NCI-H526 (cell line): ENCODE measurements at regions not wholly inside any gene's neighbourhood (a gene's known extent, or its start where the extent isn't known, plus 50 kb on each side); places are given as distances from the start of the nearest gene placed in this dataset.

ENCODE experiments used
- DNase-seq, 2 experiments: peaks; one replicate each; lab custom pipeline; 2025; lab: John Stamatoyannopoulos, UW

- no peak for DNase-seq
These were observed 211.8 kb downstream of the DTHD1 start for GRCh38 chr4:36493251-36493650.

GRCh38 chr4:36494016-36494415 lies 212.6 kb downstream of the DTHD1 start:
- no peak for DNase-seq

- no peak for DNase-seq
These were observed 213.3 kb downstream of the DTHD1 start for GRCh38 chr4:36494747-36495146.

GRCh38 chr4:36502350-36502749 lies 220.9 kb downstream of the DTHD1 start:
- no peak for DNase-seq

- DNase-seq = no peak
These were observed 227.0 kb downstream of the DTHD1 start for GRCh38 chr4:36508394-36508793.

GRCh38 chr4:36509845-36510244 lies 228.4 kb downstream of the DTHD1 start:
- no peak for DNase-seq

GRCh38 chr4:36511785-36512184 lies 230.4 kb downstream of the DTHD1 start:
- DNase-seq = no peak

- no peak for DNase-seq
These were observed 235.2 kb downstream of the DTHD1 start for GRCh38 chr4:36516522-36517095.

GRCh38 chr4:36523182-36523581 lies 241.8 kb downstream of the DTHD1 start:
- no peak for DNase-seq

- DNase-seq = no peak
These were observed 251.4 kb downstream of the DTHD1 start for GRCh38 chr4:36532670-36533379.

GRCh38 chr4:36533944-36534343 lies 252.5 kb downstream of the DTHD1 start:
- DNase-seq = no peak

- DNase-seq = no peak
These were observed 266.0 kb downstream of the DTHD1 start for GRCh38 chr4:36547383-36547782.

- no peak for DNase-seq
These were observed 267.8 kb downstream of the DTHD1 start for GRCh38 chr4:36549252-36549651.

GRCh38 chr4:36549992-36550391 lies 268.6 kb downstream of the DTHD1 start:
- DNase-seq = no peak

- no peak for DNase-seq
These were observed 270.3 kb downstream of the DTHD1 start for GRCh38 chr4:36551697-36552214.

- DNase-seq = no peak
These were observed 271.6 kb downstream of the DTHD1 start for GRCh38 chr4:36553029-36553428.

- no peak for DNase-seq
These were observed 272.0 kb downstream of the DTHD1 start for GRCh38 chr4:36553453-36553852.

- DNase-seq = no peak
These were observed 275.6 kb downstream of the DTHD1 start for GRCh38 chr4:36556984-36557383.

- DNase-seq = no peak
These were observed 287.2 kb downstream of the DTHD1 start for GRCh38 chr4:36568575-36568974.

- DNase-seq = no peak
These were observed 292.0 kb downstream of the DTHD1 start for GRCh38 chr4:36573441-36573840.

- DNase-seq = no peak
These were observed 293.4 kb downstream of the DTHD1 start for GRCh38 chr4:36574816-36575215.

GRCh38 chr4:36582198-36582597 lies 300.8 kb downstream of the DTHD1 start:
- DNase-seq = no peak

GRCh38 chr4:36587909-36588472 lies 306.6 kb downstream of the DTHD1 start:
- DNase-seq = no peak
